ENCODE measurements at regions not wholly inside any gene's neighbourhood (a gene's known extent, or its start where the extent isn't known, plus 50 kb on each side); places are given as distances from the start of the nearest gene placed in this dataset.
"Not testable (repeated sequence)": the region's sequence is repeated elsewhere in the genome, so short reads cannot be mapped to it uniquely, and the experiment has no call there.

GRCh38 chr1:65554829-65555228 lies 134.4 kb downstream of the LEPR start:
- no peak for DNase-seq (ENCODE audit: low read depth)
- TF ChIP-seq POLR2A (IDR thresholded peaks at IDR 0.05; ENCODE audit: extremely low read depth, insufficient read length): no peak
- TF ChIP-seq CTCF (IDR thresholded peaks at IDR 0.05; ENCODE audit: low read depth, low read length): no peak
- TF ChIP-seq MAX (IDR thresholded peaks at IDR 0.05; ENCODE audit: low read depth, low read length): no peak
- no peak for TF ChIP-seq MYC (IDR thresholded peaks at IDR 0.05; ENCODE audit: low read depth, low read length)

GRCh38 chr1:65558215-65558614 lies 137.7 kb downstream of the LEPR start:
- no peak for DNase-seq (ENCODE audit: low read depth)
- no peak for TF ChIP-seq MYC (IDR thresholded peaks at IDR 0.05; ENCODE audit: low read depth, low read length)
- H3K4me3 ChIP-seq (ENCODE audit: low read depth, low read length): no peak overlapping the region

More at GRCh38 chr1:65554829-65555228, 134.4 kb downstream of the LEPR start:
- H3K4me3 ChIP-seq (ENCODE audit: low read depth, low read length): no peak overlapping the region

GRCh38 chr1:65564493-65564892 lies 144.0 kb downstream of the LEPR start:
- DNase-seq (ENCODE audit: low read depth): no peak
- TF ChIP-seq MYC (IDR thresholded peaks at IDR 0.05; ENCODE audit: low read depth, low read length): no peak
- TF ChIP-seq POLR2A (IDR thresholded peaks at IDR 0.05; ENCODE audit: extremely low read depth, insufficient read length): no peak
- no peak for TF ChIP-seq MAX (IDR thresholded peaks at IDR 0.05; ENCODE audit: low read depth, low read length)
- no peak for TF ChIP-seq CTCF (IDR thresholded peaks at IDR 0.05; ENCODE audit: low read depth, low read length)
- H3K4me3 ChIP-seq (ENCODE audit: low read depth, low read length): no peak overlapping the region

- TF ChIP-seq MAX (IDR thresholded peaks at IDR 0.05; ENCODE audit: low read depth, low read length) (no peak), MYC (IDR thresholded peaks at IDR 0.05; ENCODE audit: low read depth, low read length) (no peak), CTCF (IDR thresholded peaks at IDR 0.05; ENCODE audit: low read depth, low read length) (no peak), POLR2A (IDR thresholded peaks at IDR 0.05; ENCODE audit: extremely low read depth, insufficient read length) (no peak)
- no peak for DNase-seq (ENCODE audit: low read depth)
- H3K4me3 ChIP-seq (ENCODE audit: low read depth, low read length): no peak overlapping the region
These were observed 147.8 kb downstream of the LEPR start for GRCh38 chr1:65568285-65568684.

- no peak for TF ChIP-seq CTCF (IDR thresholded peaks at IDR 0.05; ENCODE audit: low read depth, low read length)
- no peak for TF ChIP-seq POLR2A (IDR thresholded peaks at IDR 0.05; ENCODE audit: extremely low read depth, insufficient read length)
- TF ChIP-seq MYC (IDR thresholded peaks at IDR 0.05; ENCODE audit: low read depth, low read length): no peak
- no peak for TF ChIP-seq MAX (IDR thresholded peaks at IDR 0.05; ENCODE audit: low read depth, low read length)
- DNase-seq (ENCODE audit: low read depth): no peak
- no peak overlapping the region for H3K4me3 ChIP-seq (ENCODE audit: low read depth, low read length)
These were observed 152.4 kb downstream of the LEPR start for GRCh38 chr1:65572701-65573421.

GRCh38 chr1:65577278-65577677 lies 156.8 kb downstream of the LEPR start:
- no peak overlapping the region for H3K4me3 ChIP-seq (ENCODE audit: low read depth, low read length)
- DNase-seq (ENCODE audit: low read depth): no peak
- TF ChIP-seq CTCF (IDR thresholded peaks at IDR 0.05; ENCODE audit: low read depth, low read length) (no peak), MYC (IDR thresholded peaks at IDR 0.05; ENCODE audit: low read depth, low read length) (no peak), POLR2A (IDR thresholded peaks at IDR 0.05; ENCODE audit: extremely low read depth, insufficient read length) (no peak), MAX (IDR thresholded peaks at IDR 0.05; ENCODE audit: low read depth, low read length) (no peak)

GRCh38 chr1:65577982-65578381 lies 157.5 kb downstream of the LEPR start:
- DNase-seq (ENCODE audit: low read depth); H3K4me3 ChIP-seq (ENCODE audit: low read depth, low read length): not testable (repeated sequence)

All from NB4 (cell line).